Fibroblast of the aortic adventitia (primary cell): ENCODE measurements at regions not wholly inside any gene's neighbourhood (a gene's known extent, or its start where the extent isn't known, plus 50 kb on each side); places are given as distances from the start of the nearest gene placed in this dataset.
A peak's percentile ranks its signal among the peaks of the same experiment; 100 is the strongest.

Source experiments
- DNase-seq: peaks from one replicate; pipeline ENCODE4 v3.0.0-alpha.2; 2010; ENCODE audit warnings: low read depth
- H3K4me3 ChIP-seq: 2 replicates; pipeline ENCODE4 v1.5.1; 2011; ENCODE audit warnings: low read depth, mild to moderate bottlenecking, control low read depth, low read length, moderate library complexity
- CTCF ChIP-seq: IDR thresholded peaks from 2 replicates; pipeline ENCODE4 v1.5.1; 2011; ENCODE audit warnings: mild to moderate bottlenecking, low read length, control low read depth, inconsistent platforms; ENCODE audit not compliant: insufficient read depth

- no peak overlapping the region for H3K4me3 ChIP-seq
- DNase-seq, result no peak
- TF ChIP-seq CTCF, result no peak
These were observed 100.5 kb upstream of the KCNK1 start for GRCh38 chr1:233513431-233513830.

- no peak for DNase-seq
- no peak overlapping the region for H3K4me3 ChIP-seq
- TF ChIP-seq CTCF, result no peak
These were observed 98.9 kb upstream of the KCNK1 start for GRCh38 chr1:233514946-233515391.

GRCh38 chr1:233516732-233517131, 97.2 kb upstream of the KCNK1 start:
- TF ChIP-seq CTCF, result no peak
- DNase-seq, result no peak
- no peak overlapping the region for H3K4me3 ChIP-seq

- no peak overlapping the region for H3K4me3 ChIP-seq
- peak; percentile 25 for DNase-seq
- peak; percentile 39 for TF ChIP-seq CTCF
These were observed 95.6 kb upstream of the KCNK1 start for GRCh38 chr1:233518344-233518743.

GRCh38 chr1:233520261-233521191, 93.4 kb upstream of the KCNK1 start:
- no peak overlapping the region for H3K4me3 ChIP-seq
- TF ChIP-seq CTCF, result no peak
- peak; percentile 16 for DNase-seq

GRCh38 chr1:233523047-233523446, 90.9 kb upstream of the KCNK1 start:
- TF ChIP-seq CTCF, result no peak
- DNase-seq, result peak; percentile 16
- H3K4me3 ChIP-seq, result no peak overlapping the region

GRCh38 chr1:233527818-233528217, 86.1 kb upstream of the KCNK1 start:
- DNase-seq, result no peak
- H3K4me3 ChIP-seq, result no peak overlapping the region
- no peak for TF ChIP-seq CTCF
